ACC112 (cell line): ENCODE measurements at regions not wholly inside any gene's neighbourhood (a gene's known extent, or its start where the extent isn't known, plus 50 kb on each side); places are given as distances from the start of the nearest gene placed in this dataset.

ENCODE experiments used
- H2AFZ ChIP-seq: fragments of 200-600 bp; sonication (generic); one replicate; pipeline ENCODE4 v1.6.0; 2017; ENCODE audit warnings: antibody characterized with exemption, low read length; ENCODE audit not compliant: unreplicated experiment
- H3K27ac ChIP-seq: fragments of 200-600 bp; sonication (generic); 2 replicates; pipeline ENCODE4 v1.5.1; 2014; ENCODE audit warnings: low read depth, mild to moderate bottlenecking, antibody characterized with exemption, low read length, moderate library complexity
- H3K27me3 ChIP-seq: fragments of 200-600 bp; sonication (generic); 2 replicates; pipeline ENCODE4 v1.6.1; 2014; ENCODE audit warnings: mild to moderate bottlenecking, antibody characterized with exemption, low read length, moderate library complexity, mixed read lengths; ENCODE audit not compliant: insufficient read depth
- H3K36me3 ChIP-seq: fragments of 200-600 bp; sonication (generic); 2 replicates; pipeline ENCODE4 v1.6.1; 2016; ENCODE audit warnings: mild to moderate bottlenecking, antibody characterized with exemption, low read length, moderate library complexity, mixed read lengths; ENCODE audit not compliant: insufficient read depth
- H3K4me1 ChIP-seq: fragments of 200-600 bp; sonication (generic); one replicate; pipeline ENCODE4 v1.6.1; 2016; ENCODE audit warnings: low read length, mixed read lengths; ENCODE audit not compliant: insufficient read depth, unreplicated experiment, control insufficient read depth
- H3K4me3 ChIP-seq: fragments of 200-600 bp; sonication (generic); 2 replicates; pipeline ENCODE4 v1.5.1; 2014; ENCODE audit warnings: mild to moderate bottlenecking, low read depth, low read length
- H3K79me2 ChIP-seq: fragments of 200-600 bp; sonication (generic); one replicate; pipeline ENCODE4 v1.6.0; 2016; ENCODE audit warnings: low read length; ENCODE audit not compliant: control insufficient read depth, unreplicated experiment, insufficient read depth

DNA sequence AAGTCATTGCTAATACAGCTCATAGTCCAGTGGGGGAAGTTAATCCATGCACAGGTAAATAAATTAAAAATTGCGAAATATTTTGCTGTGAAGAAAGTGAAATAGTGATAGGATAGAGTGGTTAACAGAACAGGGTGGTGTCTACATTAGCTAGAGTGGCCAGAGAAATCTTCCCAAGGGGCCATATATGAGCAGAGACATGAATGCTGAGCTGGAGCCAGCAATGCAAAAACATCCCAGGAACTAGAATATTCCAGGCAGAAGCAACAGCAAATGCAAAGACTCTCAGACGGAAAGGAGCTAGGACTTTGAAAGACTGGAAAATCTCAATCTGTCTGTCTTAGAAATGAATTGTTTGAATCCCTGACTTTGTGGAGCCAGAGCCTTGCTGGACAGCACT, 1221.6 kb downstream of the MAT2B start:
- Histone ChIP-seq H2AFZ (no peak overlapping the region), H3K36me3 (no peaks in the 10 kb centered on the region), H3K27ac (no peak overlapping the region), H3K27me3 (no peaks in the 10 kb centered on the region), H3K4me1 (no peaks in the 10 kb centered on the region), H3K4me3 (no peak overlapping the region), H3K79me2 (no peaks in the 10 kb centered on the region)

DNA sequence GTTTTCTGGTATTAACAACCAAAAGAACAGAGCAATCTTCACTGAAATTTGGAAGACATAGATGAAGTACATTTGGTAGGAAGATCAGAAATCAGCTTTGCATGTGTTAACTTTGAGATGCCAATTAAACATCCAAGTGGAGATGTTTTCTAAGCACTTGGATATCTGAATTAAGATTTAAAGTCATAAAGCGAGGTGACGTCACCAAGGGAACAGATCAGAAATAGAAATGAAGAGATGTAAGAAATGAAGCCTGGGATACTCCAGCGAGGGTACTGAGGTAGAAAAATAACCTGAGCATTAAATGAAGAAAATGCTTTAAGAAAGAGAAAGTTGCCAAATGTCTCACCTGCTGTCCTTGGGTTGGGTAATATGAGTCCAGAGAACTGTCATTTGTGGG, 1223.3 kb downstream of the MAT2B start:
- Histone ChIP-seq H3K4me1 (no peaks in the 10 kb centered on the region), H2AFZ (no peak overlapping the region), H3K79me2 (no peaks in the 10 kb centered on the region), H3K27ac (no peak overlapping the region), H3K36me3 (no peaks in the 10 kb centered on the region), H3K4me3 (no peak overlapping the region), H3K27me3 (no peaks in the 10 kb centered on the region)

DNA sequence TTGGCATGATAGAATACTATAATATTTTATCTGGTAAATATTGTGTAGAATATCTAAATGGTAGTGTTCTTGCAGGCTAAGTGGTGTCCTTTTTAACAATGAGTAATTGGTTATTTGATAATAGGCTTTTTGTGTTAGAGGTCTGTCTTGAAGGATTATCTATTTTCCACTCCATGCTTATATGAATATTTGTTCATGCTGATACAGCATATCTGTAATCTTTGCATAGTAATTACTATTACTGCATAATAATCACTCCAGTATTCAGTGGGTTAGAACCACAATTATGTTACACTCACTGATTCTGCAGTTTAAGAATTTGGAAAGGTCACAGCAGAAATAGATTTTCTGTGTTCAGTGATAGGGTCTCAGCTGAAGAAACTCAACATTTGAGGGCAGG, 1229.9 kb downstream of the MAT2B start:
- Histone ChIP-seq H3K79me2 (no peaks in the 10 kb centered on the region), H3K27ac (no peak overlapping the region), H3K27me3 (no peaks in the 10 kb centered on the region), H2AFZ (no peak overlapping the region), H3K4me3 (no peak overlapping the region), H3K4me1 (no peaks in the 10 kb centered on the region), H3K36me3 (no peaks in the 10 kb centered on the region)

DNA sequence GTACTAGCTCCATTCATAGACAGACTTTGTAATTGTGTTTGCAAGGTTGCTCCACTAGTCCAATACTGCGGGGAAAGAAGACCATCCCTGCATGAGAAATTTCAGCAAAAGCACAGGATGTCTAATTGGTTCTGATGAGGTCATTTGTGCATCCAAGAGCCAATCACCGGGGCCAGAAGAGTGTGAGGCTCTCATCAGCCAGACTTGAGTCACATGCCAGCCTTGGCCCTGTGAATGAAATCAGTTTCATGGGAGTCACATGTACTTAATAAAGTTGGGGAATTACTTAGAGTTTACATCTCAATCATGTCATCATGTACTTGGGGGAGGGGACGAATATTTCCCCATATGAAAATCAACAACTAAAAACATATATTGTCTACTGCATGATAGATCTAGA, 1236.0 kb downstream of the MAT2B start:
- Histone ChIP-seq H3K4me1 (no peaks in the 10 kb centered on the region), H3K27me3 (no peaks in the 10 kb centered on the region), H3K36me3 (no peaks in the 10 kb centered on the region), H3K79me2 (no peaks in the 10 kb centered on the region), H3K27ac (no peak overlapping the region), H2AFZ (no peak overlapping the region), H3K4me3 (no peak overlapping the region)

DNA sequence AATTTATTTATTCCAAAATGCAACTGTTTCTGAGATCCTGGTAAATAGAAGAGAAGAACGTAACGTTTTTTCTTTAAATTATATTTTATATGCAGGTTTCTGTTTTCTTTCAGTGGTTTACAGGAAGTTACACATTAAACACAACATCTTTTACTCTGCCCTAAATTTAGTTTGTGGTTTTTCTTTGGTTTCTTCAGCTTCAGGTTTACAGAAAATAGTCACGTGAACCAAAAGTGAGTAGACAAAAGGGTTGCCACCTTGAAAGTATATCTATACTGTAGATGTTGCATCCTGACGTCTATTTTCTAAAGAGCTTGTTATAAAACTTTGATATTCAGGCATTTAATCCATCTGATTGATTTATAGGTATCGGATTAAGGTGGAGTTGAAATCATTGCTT, 1236.6 kb downstream of the MAT2B start:
- Histone ChIP-seq H2AFZ (no peak overlapping the region), H3K27me3 (no peaks in the 10 kb centered on the region), H3K4me3 (no peak overlapping the region), H3K36me3 (no peaks in the 10 kb centered on the region), H3K4me1 (no peaks in the 10 kb centered on the region), H3K27ac (no peak overlapping the region), H3K79me2 (no peaks in the 10 kb centered on the region)

GRCh38 chr5:164746723-164747122, 1241.3 kb downstream of the MAT2B start:
- Histone ChIP-seq H2AFZ (no peak overlapping the region), H3K4me1 (no peaks in the 10 kb centered on the region)

GRCh38 chr5:164747371-164747770, 1242.0 kb downstream of the MAT2B start:
- H3K4me3 ChIP-seq, result no peak overlapping the region
- no peaks in the 10 kb centered on the region for H3K27me3 ChIP-seq
- H3K36me3 ChIP-seq, result no peaks in the 10 kb centered on the region
- no peaks in the 10 kb centered on the region for H3K4me1 ChIP-seq
- H3K27ac ChIP-seq, result no peak overlapping the region
- no peaks in the 10 kb centered on the region for H3K79me2 ChIP-seq
- H2AFZ ChIP-seq, result no peak overlapping the region

More at GRCh38 chr5:164746723-164747122, 1241.3 kb downstream of the MAT2B start:
- no peaks in the 10 kb centered on the region for H3K36me3 ChIP-seq
- H3K27ac ChIP-seq, result no peak overlapping the region
- H3K4me3 ChIP-seq, result no peak overlapping the region
- no peaks in the 10 kb centered on the region for H3K79me2 ChIP-seq
- no peaks in the 10 kb centered on the region for H3K27me3 ChIP-seq

- Histone ChIP-seq H3K27me3 (no peaks in the 10 kb centered on the region), H3K4me1 (no peaks in the 10 kb centered on the region), H3K4me3 (no peak overlapping the region), H3K36me3 (no peaks in the 10 kb centered on the region), H2AFZ (no peak overlapping the region), H3K27ac (no peak overlapping the region), H3K79me2 (no peaks in the 10 kb centered on the region)
These were observed 1243.4 kb downstream of the MAT2B start for GRCh38 chr5:164748861-164749260.

DNA sequence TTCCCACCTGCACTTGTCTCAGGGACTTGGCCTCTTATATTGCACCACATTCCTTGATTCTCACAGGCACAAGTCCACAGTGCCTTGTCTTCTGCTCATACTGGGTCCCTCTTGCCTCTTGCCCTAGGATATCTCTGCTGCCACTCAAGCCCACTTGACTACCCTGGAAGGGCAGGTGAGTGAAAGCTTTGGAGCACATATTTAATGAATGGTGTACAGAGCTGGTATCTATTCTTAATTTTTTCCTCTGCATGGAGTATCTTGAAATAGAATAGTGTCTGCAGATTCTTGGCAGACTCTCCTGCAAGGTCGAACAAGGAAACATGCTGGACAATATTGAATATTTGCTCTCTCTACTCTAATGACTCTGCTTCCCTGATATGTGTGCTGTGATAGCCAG, 1248.0 kb downstream of the MAT2B start:
- Histone ChIP-seq H3K27ac (no peak overlapping the region), H3K4me3 (no peak overlapping the region), H3K27me3 (no peaks in the 10 kb centered on the region), H3K36me3 (no peaks in the 10 kb centered on the region), H3K4me1 (no peaks in the 10 kb centered on the region), H2AFZ (no peak overlapping the region), H3K79me2 (no peaks in the 10 kb centered on the region)

DNA sequence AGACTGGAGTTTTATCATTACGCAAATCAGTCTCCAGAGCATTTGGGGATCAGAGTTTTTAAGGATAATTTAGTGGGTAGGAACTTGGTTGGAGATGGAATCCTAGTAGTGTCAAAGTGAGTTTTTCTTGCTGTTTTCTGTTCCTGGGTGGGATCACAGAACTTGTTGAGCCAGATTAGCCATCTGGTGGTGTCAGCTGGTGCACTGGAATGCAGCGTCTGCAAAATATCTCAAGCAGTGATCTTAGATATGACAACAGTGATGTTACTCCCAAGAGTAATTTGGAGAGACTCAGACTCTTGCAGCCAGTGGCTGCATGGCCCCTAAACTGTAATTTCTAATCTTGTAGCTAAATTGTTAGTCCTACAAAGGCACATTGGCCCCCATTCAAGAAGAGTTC, 1257.8 kb downstream of the MAT2B start:
- H3K27me3 ChIP-seq, result no peaks in the 10 kb centered on the region
- H2AFZ ChIP-seq, result no peak overlapping the region
- no peaks in the 10 kb centered on the region for H3K36me3 ChIP-seq
- H3K4me1 ChIP-seq, result no peaks in the 10 kb centered on the region
- no peak overlapping the region for H3K4me3 ChIP-seq
- H3K27ac ChIP-seq, result no peak overlapping the region
- no peaks in the 10 kb centered on the region for H3K79me2 ChIP-seq

GRCh38 chr5:164772122-164772521, 1266.7 kb downstream of the MAT2B start:
- no peaks in the 10 kb centered on the region for H3K4me1 ChIP-seq
- no peaks in the 10 kb centered on the region for H3K79me2 ChIP-seq
- no peaks in the 10 kb centered on the region for H3K27me3 ChIP-seq
- H3K36me3 ChIP-seq, result no peaks in the 10 kb centered on the region
- no peak overlapping the region for H3K4me3 ChIP-seq
- H3K27ac ChIP-seq, result no peak overlapping the region
- H2AFZ ChIP-seq, result no peak overlapping the region

DNA sequence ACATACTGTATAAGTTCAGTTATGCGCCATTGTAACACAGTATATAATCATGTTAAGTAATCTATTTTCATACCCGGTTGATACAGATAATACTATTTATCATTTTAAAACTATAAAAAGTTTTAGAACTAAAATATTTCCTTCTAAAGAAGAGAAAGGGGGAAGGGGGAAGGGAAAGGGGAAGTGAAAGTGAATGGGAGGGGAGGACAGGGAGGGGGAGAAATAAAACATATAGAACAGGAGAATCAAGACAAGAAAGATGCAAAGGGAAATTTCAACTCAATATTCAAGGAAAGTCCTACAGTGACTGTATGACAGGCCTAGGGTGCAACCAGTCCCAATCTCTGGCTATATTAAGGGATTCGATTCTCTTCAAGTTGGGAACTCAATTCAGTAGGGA, 1278.8 kb downstream of the MAT2B start:
- no peaks in the 10 kb centered on the region for H3K36me3 ChIP-seq
- H3K4me1 ChIP-seq, result no peaks in the 10 kb centered on the region
- H3K27me3 ChIP-seq, result no peaks in the 10 kb centered on the region
- H3K27ac ChIP-seq, result no peak overlapping the region
- no peaks in the 10 kb centered on the region for H3K79me2 ChIP-seq
- no peak overlapping the region for H2AFZ ChIP-seq
- H3K4me3 ChIP-seq, result no peak overlapping the region
